ENCODE measurements at regions not wholly inside any gene's neighbourhood (a gene's known extent, or its start where the extent isn't known, plus 50 kb on each side); places are given as distances from the start of the nearest gene placed in this dataset.
A peak's percentile ranks its signal among the peaks of the same experiment; 100 is the strongest.

DNA sequence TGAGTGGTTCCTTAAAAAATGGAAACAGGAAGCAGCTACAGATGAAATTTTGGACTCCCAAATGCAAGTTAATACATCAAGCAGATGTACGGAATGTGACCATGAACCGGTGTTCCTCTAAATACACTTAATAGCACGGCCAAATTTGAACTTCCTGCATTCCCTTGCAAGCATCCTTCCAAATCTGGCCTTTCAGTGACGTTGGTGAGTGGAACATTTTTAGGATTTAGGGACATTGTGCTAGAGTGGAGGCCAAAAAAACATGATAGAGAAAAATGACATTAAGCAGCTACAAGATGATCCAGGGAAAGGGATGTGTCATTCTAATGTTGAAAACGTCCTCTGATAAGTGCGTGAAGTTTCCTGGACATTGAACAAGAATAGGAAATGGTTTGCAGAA lies 62.1 kb downstream of the CTAGE1 start:
- no peak for DNase-seq

DNA sequence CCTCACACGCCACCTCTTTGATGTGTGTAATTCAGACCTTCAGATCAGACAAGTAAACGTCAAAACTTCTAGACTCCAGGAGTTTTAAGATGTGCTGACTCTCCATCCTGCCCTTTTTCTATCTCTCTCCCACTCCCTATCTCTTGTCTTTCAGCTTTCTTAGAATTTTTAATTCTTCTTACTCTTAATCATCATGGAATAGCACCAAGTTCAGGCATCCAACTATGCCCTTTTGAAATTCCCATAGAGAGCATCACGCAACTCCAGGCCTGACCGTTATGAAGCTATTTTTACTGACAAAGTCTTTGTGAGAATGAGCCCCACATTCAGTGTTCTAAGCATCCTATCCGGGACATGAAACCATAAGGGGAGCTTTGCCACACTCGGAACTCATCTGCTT lies 62.6 kb downstream of the CTAGE1 start:
- DNase-seq = no peak

DNA sequence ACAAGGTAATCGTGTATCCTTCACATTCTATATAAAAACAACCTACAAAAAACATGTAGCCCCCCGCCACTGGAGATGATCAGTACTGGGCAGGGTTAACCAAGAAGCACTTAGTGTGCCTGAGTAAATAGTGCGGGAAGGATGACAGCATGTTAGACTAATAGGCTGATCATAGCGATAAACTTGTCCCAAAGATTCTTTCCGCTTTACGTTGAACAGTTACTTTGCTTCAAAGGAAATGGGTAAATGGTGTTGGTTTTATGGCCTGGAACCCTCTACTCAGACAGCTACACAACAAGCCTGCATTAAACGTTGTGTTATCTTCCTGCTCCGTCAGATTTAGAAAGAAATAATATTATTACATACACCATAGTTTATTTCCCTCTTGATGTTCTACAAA lies 67.7 kb downstream of the CTAGE1 start:
- peak; percentile 35 for DNase-seq

DNA sequence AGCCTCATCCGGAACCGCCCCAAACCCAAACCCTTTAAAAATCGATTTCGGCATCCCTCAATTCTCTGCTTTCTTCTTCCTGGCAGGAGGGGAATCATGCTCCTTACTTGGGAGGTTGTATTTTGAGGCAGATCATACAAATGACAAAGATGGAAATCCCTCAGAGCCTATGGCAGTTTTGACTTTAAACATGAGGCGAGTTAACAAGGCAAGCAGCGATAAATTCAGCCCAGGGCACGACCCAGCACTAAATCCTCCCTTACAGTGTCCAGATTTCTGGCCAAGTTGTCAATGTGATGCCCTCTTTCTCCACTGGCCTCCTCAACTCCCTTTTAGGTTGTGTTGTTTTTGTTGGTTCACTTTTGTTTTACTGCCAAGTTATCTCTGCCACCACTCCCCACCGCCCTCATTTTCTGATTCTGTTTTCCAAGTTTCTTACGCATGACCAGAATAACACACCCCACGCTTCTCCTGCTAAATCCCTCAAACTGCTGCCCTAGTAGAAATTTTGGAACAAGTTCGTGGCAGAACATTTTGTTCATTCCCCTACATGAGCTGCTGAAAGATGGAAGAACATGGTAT lies 68.3 kb downstream of the CTAGE1 start:
- no peak for DNase-seq

DNA sequence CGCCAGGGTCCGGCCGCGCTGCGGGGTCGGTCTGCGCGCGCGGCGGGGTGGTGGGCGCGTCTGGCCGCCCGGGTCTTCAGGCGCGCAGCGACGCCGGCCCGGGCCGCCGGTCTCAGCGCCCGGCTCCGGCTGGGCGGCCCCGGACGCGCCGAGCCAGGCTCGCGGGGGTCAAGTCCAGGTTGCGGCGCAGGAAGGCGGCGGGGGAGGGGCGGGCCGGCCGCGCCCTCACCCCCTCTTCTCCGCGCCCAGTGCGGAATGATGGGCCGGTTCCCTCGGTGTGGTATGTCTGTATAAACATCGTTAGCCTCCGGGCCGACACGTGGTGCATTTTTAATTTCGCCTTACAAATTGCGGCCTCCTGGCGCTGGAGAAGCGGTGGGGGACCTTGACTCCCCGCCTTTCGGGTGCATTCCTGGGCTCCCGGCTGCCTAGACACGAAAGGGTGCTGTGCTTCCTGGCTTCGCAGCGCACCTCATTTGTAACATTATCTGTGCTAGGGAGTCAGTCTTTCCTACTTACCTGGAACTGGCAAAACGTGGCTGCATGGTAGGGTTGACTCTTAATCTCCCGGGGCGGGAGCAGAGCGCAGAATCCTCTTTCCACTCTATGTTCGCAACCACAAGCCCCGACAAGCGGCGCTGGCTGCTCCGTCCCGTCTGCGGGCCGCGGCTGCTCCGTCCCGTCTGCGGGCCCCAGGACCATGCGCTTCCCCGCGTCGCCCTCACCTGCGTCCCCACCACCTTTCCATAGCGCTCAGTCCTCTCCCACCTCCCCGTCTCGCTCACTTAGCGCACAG lies 69.0 kb downstream of the CTAGE1 start:
- peak; percentile 80 for DNase-seq

DNA sequence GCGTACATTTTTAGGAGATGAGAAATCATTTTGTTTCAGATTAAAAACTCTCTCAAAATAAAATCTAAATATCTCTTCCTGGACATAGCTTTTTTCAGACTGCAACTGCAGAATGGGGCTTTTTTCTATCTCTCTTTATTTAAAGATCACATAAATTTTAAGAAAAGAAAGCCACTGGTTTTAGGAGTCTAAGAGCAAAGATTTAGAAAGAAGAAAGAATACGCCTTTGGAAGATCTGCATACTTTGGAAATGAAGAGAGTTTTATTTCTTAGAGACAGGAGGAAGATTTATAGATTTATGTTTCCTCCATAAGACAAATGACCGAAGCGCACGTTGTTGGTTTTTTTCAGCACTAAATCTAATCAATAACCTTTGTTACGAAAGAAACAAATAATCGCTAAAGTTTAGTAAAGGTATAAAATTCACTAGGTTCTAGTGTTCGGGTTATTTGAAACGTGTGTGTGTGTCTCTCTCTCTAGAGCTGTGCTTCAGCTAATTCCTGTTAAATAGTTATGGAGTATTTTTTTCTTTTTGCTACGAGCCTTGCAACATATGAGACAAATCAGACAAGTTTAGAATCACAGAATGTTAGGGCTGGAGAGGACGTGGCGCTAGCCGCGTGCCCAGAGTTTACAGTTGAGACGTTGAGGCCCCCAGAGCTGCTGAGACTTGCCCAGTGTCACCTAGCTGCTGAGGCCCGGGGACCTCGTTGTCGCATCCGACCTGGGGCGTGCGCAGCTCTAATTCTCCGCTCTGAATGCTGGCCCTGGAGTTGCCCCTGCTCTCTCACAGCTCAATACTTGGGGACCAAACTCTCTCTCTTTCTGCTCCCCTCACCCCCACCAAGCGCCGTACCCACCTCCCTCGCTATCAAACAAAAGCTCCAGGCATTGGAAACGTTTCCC lies 69.9 kb downstream of the CTAGE1 start:
- peak; percentile 17 for DNase-seq

DNA sequence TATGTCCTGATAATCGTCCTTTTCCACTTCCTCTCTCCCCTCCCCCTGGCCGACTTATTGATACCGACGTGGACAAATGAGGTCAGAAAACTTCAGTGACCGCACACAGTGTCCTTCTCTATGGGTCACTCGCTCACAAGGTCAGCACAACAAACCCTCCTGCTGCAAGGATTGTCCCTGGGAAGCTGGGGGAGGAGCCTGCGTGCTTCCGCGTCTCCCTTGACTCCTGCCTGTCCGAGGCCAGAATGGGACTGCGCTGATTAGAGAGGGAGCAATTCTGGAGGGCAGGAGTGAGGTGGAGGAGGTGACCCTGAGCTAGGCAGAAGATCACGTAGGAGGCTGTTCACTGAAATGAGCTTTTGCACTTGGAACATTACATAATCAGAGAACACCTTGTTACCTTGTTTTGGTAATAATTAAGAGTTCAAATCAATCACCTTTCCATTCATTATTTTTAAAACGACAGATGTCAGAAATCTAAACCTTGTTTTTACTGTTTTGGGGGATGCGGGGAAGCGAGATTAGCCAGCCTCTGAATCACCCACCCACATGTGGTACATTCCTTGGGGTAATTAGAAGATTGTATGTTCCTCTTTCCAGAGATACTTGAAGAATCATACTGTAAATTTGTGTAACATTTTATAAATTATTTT lies 70.6 kb downstream of the CTAGE1 start:
- peak; percentile 77 for DNase-seq

DNA sequence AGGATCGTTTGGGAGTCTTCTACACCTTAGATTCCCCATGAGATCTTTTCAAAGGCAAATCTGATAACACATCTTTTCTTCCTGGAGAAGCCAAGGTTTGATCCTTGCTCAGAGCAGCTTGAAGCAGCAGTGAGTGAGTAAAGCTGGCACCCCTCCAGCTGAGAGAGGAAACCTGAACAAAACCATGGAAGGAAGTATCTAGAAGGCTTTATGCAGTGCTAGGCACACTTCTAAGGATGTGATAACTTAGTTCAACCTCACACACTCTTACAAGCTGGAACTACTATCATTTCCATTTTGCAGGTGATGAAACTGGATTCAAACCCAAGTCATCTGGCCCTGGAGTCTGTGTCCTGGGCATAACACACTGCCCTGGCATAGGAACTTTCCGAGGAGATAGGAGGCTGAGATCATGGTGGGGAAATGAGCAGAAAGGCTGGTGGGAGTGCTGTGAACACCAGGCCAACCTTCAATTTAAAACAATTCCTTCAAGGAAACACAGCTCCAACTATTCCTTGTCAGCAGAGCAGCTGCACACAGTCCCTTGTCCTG lies 71.2 kb downstream of the CTAGE1 start:
- DNase-seq = peak; percentile 82

DNA sequence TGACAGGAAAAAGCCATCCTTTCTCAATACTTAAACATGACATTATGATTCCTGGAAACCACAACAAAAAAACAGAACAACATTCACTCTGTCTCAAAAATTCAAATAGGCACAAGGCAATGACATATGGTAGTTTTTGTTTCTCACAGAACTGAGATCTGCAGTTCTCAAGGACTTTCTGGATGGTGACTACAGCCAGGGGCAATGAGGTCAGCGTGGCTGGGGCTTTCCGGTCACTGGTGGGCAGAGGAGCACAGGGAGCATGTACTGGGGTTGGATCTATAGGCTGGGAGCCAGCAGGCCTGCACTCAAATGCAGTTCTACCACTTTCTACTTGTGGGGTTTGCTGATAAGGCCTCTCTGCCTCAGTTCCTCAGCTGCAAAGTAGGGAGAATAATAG lies 72.0 kb downstream of the CTAGE1 start:
- DNase-seq = no peak

DNA sequence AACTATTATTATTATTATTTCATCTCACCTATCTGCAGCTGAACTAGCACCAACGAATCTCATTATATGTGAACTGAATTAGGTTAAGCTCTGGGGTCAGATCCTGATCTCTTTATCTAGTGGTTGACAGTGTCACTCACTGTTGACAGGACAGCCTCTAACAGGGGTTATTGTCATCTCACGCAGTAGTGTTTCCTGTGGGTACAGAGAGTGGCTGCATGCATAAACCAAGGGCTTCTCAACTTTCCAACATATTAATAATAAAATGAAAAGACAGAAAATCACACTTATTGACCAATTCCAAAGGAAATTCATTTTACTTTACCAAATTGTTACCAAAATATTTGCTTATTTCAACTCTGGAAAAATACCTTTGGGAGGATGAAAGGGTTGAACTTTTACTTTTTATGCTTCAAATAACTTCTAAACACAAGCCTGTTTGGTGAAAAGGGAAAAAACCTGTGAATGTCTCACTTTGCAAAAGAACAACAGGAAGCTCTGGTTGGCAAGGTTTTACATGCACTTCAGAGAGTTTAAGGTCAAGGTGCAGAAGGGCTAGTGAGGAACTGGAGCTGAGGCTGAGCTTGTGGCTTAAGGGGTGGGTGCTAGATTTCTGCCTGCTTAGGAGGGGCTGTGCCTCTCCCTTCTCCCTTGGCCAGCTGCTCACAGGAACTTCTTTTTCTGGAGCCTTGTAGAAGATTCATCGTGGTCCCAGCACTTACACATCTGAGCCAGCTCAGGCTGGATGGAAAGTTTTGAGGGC lies 72.6 kb downstream of the CTAGE1 start:
- DNase-seq = no peak

DNA sequence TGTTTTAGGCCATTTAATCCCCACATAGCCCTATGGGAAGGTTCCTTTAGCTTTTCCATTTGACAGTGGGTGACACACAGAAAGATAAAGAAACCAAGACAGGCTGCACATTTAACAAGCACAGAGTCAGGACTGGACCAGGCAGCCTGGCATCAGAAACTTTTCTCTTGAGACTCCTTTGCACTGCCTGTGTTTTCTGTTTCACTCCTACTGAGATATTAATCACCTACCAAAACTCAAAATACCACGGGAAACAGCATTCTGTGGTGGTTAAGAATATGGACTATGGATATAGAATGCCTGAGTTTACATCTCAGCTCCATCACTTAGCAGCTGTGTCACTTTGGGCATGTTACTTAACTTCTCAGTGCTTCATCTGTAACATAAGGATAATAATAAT lies 73.3 kb downstream of the CTAGE1 start:
- no peak for DNase-seq

DNA sequence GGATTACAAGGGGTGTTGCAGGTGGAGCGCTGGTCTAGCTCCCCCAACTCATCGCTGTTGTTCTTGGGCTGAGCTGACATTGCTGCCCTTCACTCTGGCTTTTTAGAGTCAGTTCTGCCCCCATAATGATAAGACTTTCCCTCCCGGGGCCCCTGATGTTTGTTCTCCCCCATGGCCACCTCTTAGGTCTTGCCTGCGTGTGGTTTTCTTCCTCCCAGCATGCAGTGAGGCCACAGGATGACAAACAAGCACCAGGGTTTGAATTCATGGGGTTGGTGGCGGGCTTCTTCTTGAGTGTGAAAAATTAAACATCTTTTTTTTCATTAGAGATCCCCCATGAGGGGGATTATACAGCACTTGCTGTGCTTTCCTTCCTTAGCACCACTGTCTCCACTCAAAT lies 74.1 kb downstream of the CTAGE1 start:
- no peak for DNase-seq

DNA sequence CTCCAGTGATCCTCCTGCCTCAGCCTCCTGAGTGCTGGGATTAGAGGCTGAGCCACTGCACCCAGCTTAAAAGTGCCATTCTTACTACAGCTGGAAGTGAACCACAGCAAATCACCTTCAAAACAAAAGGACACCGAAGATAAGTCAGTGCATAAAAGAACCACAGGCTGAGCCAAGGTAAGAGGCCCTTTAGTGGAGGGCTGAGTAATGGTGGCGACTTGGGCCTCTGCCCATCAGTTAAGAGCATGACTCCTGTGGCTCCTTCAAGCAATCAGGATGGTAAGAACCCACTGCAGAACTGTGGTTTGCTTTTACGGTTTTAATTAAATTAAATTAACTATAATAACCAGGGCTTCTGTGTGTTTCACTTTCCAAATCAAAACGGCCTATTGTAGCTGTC lies 75.1 kb downstream of the CTAGE1 start:
- peak; percentile 80 for DNase-seq

DNA sequence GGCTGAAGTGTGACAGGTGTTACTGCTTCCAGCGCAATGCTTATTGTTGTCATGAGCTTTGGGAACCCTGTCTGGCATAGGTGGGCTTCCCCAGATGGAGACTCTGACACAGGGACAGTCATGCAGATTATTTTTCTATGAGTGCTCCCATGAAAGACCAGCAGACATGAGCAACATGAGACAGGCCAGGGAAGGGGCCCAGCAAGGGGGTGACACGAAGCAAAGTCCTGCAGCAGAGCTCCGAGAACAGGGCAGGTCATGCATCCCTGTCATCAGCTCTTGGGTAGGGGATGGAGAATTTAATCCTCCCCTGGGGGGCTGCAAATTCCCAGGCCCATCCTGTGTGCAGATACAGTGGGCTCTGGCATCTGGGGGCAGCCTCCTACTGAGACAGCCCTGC lies 77.4 kb downstream of the CTAGE1 start:
- no peak for DNase-seq

DNA sequence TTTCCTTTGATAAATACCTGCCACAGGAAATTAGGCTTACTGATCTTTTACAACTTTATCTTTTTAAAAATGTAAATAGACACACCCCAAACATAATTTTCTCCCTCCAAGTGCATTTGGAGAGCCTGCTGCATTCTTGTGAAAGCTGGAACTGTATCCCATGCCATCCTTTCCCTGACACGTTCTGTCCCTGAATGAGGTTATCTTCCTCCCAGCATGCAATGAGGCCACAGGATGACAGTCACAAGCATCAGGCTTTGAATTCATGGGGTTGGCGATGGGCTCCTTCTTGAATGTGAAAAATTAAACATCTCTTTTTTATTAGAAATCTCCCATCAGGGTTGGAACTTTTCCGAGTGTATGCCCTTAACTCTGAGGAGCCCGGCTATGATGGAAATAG lies 77.8 kb downstream of the CTAGE1 start:
- DNase-seq = no peak

DNA sequence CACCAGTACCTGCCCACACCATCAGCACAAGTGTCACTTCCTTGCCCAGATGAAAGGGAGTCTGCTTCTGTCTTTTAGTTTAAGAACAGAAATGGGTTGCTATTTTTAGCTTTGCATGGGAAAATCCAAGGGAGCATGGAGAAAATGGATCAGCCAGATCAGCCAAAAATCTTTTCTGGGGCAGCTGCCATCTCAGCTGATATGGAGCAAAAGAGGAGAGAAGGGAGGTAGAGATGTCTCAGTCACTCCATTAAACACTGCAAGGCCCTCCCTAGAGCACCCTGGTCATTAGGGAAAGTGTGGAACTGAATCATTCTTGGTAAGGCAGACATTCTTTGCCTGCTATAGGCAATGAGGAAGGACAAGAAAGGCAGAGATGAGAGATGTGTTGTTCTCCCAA lies 79.9 kb downstream of the CTAGE1 start:
- no peak for DNase-seq

DNA sequence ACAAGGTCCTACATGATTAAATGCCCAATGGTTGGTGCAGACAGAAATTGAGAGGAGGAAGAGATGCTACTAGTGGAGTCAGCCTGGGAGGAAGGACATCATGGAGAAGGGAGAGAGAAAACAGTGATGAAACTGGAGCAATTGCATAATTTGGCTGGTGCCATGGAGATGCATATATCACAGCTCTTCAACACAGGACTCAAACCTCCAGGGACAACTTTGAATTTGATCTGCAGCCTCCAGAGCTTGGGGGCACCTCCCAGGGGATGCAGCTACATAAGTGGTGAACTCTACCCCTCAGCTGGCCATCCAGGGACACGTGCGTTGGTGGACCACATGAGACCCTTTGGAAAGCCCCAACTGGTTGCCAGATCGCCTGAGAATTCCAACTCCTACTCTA lies 80.4 kb downstream of the CTAGE1 start:
- DNase-seq = no peak

DNA sequence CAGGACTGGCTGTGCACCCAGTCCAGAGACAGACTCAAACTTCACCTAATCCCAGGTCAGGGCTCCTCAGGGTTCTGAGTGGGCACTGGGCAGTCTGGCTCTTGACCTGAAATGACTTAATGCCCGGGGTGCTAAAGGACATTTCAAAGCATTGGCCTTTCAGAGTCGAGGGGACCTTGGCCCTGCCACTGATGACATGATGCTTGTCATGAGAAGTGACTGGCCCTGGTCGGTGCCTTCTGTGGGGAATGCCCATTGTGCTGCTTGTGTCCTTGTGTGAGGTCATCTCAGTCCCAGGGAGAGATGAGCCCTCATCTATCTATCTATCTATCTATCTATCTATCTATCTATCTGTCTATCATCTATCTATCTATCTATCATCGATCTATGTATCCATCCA lies 81.3 kb downstream of the CTAGE1 start:
- no peak for DNase-seq

DNA sequence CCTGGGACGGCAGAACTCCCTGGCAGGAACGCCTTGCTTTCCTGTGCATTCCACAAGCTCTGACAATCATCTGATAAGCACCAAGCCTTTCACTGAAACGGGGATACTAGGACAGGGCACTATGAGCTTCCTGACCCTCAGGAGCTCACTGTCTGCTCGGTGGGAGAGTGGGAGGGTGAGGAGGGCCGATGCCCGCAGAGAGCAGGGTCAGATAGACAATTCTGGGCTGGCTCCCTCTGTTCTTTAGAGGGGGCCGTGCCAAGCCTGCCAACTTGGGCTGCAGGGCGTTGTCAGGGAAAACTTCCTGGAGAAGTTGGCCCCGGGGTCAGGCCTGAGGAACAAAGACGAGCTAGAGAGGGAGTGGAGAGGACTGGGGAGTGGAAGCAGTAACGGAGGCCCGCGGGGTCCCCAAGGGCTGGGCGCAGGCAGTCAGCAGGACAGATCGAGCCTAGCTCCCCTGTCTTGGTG lies 82.0 kb downstream of the CTAGE1 start:
- DNase-seq = no peak

DNA sequence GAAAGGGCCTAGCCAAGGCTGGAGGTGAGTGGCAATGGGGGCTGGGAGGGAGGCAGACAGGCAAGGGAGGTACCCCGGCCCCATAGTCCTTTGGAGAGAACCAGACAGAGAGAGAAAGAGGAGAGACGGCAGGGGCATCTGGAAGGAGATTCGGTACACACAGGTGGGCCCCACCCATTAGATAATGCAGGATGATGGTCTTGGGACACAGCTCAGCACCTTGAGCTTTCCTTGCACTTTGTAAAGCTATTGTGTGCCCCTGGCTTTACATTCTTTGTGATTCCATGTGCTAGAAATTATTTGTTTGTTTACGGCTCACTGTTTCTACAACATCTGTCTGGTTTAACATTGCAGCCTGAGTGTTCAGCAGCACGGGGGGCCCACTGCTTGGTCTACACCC lies 83.1 kb downstream of the CTAGE1 start:
- no peak for DNase-seq

DNA sequence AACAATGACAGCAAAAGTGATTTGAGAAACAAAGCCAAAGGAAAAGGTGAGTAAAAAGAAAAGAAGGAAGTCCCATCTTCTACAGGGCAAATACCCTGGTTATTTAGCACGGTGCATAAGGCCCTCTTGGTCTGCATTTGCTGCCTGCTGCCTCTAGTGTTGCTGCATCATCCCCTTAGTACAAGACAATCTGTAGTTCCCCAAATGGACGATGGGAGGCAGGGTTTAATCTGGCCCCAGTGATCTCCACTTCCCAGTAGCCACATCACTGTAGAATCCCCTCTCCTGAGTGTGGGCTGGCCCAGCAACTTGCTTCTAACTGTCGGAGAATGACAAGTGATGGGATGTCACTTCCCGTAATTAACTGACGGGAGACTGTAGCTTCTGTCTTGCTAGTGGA lies 85.1 kb downstream of the CTAGE1 start:
- no peak for DNase-seq

DNA sequence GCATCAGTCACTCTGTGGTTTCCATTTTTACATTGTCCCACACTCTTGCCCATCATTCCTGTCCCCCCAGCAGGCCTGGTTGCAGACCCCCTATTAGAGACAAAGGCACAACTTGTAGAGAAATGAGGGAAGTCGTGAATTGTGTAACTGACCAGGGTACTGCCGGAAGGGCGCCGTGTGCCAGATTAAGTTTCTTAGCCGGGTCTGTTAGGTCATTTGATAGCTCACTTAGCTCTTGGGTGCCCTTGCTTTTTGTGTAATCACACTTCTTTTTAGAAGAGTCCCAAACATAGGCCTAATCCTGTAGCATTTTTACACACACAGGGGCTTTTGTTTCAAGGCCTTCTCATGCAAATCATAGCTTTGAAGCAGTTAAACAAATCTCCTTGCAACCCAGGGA lies 87.2 kb downstream of the CTAGE1 start:
- no peak for DNase-seq
